RWPE2 (cell line): ENCODE measurements at regions not wholly inside any gene's neighbourhood (a gene's known extent, or its start where the extent isn't known, plus 50 kb on each side); places are given as distances from the start of the nearest gene placed in this dataset.
A peak's percentile ranks its signal among the peaks of the same experiment; 100 is the strongest.

Experiments
- ATAC-seq: fragments of 200-7000 bp; cut with Tn5 transposase; 3 replicates; pipeline ENCODE4 v1.9.1; 2021; ENCODE audit warnings: low read depth
- DNase-seq: peaks from one replicate; pipeline ENCODE4 v3.0.0-alpha.2; 2020; ENCODE audit warnings: low spot score
- H3K27ac ChIP-seq: fragments of 450-650 bp; 2 replicates; pipeline ENCODE4 v1.5.1; 2017; ENCODE audit warnings: mild to moderate bottlenecking; ENCODE audit not compliant: poor library complexity, severe bottlenecking
- H3K27me3 ChIP-seq: fragments of 250-450 bp; sonication (Bioruptor Pico); 2 replicates; pipeline ENCODE4 v1.5.1; 2021; ENCODE audit warnings: mild to moderate bottlenecking, moderate library complexity; ENCODE audit not compliant: insufficient read depth, poor library complexity, severe bottlenecking
- H3K36me3 ChIP-seq: fragments of 250-450 bp; sonication (Bioruptor Pico); 2 replicates; pipeline ENCODE4 v1.5.1; 2020; ENCODE audit warnings: low read depth, mild to moderate bottlenecking, moderate library complexity
- H3K4me1 ChIP-seq: fragments of 250-450 bp; sonication (Bioruptor Pico); 2 replicates; pipeline ENCODE4 v1.5.1; 2021; ENCODE audit warnings: mild to moderate bottlenecking, moderate library complexity; ENCODE audit not compliant: insufficient read depth, poor library complexity, severe bottlenecking
- H3K4me3 ChIP-seq: fragments of 250-450 bp; sonication (Bioruptor Pico); 2 replicates; pipeline ENCODE4 v1.5.1; 2021; ENCODE audit warnings: mild to moderate bottlenecking, moderate library complexity; ENCODE audit not compliant: severe bottlenecking
- H3K9me3 ChIP-seq: fragments of 250-450 bp; sonication (Bioruptor Pico); 2 replicates; pipeline ENCODE4 v1.5.1; 2021; ENCODE audit warnings: mild to moderate bottlenecking, moderate library complexity; ENCODE audit not compliant: severe bottlenecking
- CTCF ChIP-seq: fragments of 450-650 bp; IDR thresholded peaks from one replicate; pipeline ENCODE4 v1.5.1; 2017; ENCODE audit warnings: mild to moderate bottlenecking, moderate library complexity; ENCODE audit not compliant: poor library complexity, severe bottlenecking

GRCh38 chr2:226351711-226352110 is 447.9 kb downstream of the IRS1 start:
- TF ChIP-seq CTCF = no peak
- ATAC-seq (no peak), DNase-seq (no peak)
- Histone ChIP-seq H3K27ac (no peak overlapping the region), H3K4me1 (no peaks in the 10 kb centered on the region), H3K27me3 (no peaks in the 10 kb centered on the region), H3K36me3 (no peaks in the 10 kb centered on the region), H3K9me3 (no peaks in the 10 kb centered on the region), H3K4me3 (no peak overlapping the region)

GRCh38 chr2:226339616-226340015 is 460.0 kb downstream of the IRS1 start:
- H3K9me3 ChIP-seq = no peaks in the 10 kb centered on the region
- no peak for TF ChIP-seq CTCF
- no peak for ATAC-seq

GRCh38 chr2:226338825-226339224 is 460.8 kb downstream of the IRS1 start:
- H3K27me3 ChIP-seq = no peaks in the 10 kb centered on the region
- no peak overlapping the region for H3K27ac ChIP-seq
- H3K9me3 ChIP-seq = no peaks in the 10 kb centered on the region
- DNase-seq (no peak), ATAC-seq (no peak)
- H3K4me1 ChIP-seq = peaks cover 16% of the 10 kb centered on the region
- H3K36me3 ChIP-seq = no peaks in the 10 kb centered on the region
- TF ChIP-seq CTCF = no peak
- H3K4me3 ChIP-seq = no peak overlapping the region

More at GRCh38 chr2:226339616-226340015, 460.0 kb downstream of the IRS1 start:
- no peak for DNase-seq
- H3K4me1 ChIP-seq = peaks cover 16% of the 10 kb centered on the region
- H3K27ac ChIP-seq = no peak overlapping the region
- H3K4me3 ChIP-seq = no peak overlapping the region
- H3K36me3 ChIP-seq = no peaks in the 10 kb centered on the region
- H3K27me3 ChIP-seq = no peaks in the 10 kb centered on the region

- Histone ChIP-seq H3K9me3 (no peaks in the 10 kb centered on the region), H3K36me3 (no peaks in the 10 kb centered on the region), H3K27me3 (no peaks in the 10 kb centered on the region), H3K4me3 (no peak overlapping the region), H3K4me1 (peaks cover 16% of the 10 kb centered on the region), H3K27ac (no peak overlapping the region)
- TF ChIP-seq CTCF = no peak
- DNase-seq (no peak), ATAC-seq (no peak)
Measured at GRCh38 chr2:226337941-226338600, 461.5 kb downstream of the IRS1 start.

- no peak for DNase-seq
Measured at GRCh38 chr2:226336283-226336682, 463.3 kb downstream of the IRS1 start.

More at GRCh38 chr2:226336283-226336682, 463.3 kb downstream of the IRS1 start:
- Histone ChIP-seq H3K27me3 (no peaks in the 10 kb centered on the region), H3K9me3 (no peaks in the 10 kb centered on the region), H3K36me3 (no peaks in the 10 kb centered on the region), H3K27ac (no peak overlapping the region), H3K4me3 (no peak overlapping the region), H3K4me1 (peaks cover 16% of the 10 kb centered on the region)
- no peak for TF ChIP-seq CTCF
- ATAC-seq = peak; percentile 52; the same call in 1 of the 3 replicates
